Mammary epithelial cell (primary cell): ENCODE measurements at regions not wholly inside any gene's neighbourhood (a gene's known extent, or its start where the extent isn't known, plus 50 kb on each side); places are given as distances from the start of the nearest gene placed in this dataset.

Experiments used
- EZH2 ChIP-seq: IDR thresholded peaks from 2 replicates; pipeline ENCODE4 v1.6.1; 2012; ENCODE audit warnings: low read length, inconsistent platforms, borderline replicate concordance
- TF ChIP-seq, protein P1 (sequence below), 2 donors: IDR thresholded peaks in 1 of 2; conservative IDR thresholded peaks in 1 of 2; 2 replicates each; pipeline ENCODE4 v1.5.1; 2011 to 2012; ENCODE audit warnings: inconsistent platforms in 2 of 2, low read length in 2 of 2, mild to moderate bottlenecking in 2 of 2, control low read depth in 1 of 2, low read depth in 1 of 2; ENCODE audit not compliant: insufficient read depth in 1 of 2; ENCODE audit errors: extremely low read depth in 1 of 2

DNA sequence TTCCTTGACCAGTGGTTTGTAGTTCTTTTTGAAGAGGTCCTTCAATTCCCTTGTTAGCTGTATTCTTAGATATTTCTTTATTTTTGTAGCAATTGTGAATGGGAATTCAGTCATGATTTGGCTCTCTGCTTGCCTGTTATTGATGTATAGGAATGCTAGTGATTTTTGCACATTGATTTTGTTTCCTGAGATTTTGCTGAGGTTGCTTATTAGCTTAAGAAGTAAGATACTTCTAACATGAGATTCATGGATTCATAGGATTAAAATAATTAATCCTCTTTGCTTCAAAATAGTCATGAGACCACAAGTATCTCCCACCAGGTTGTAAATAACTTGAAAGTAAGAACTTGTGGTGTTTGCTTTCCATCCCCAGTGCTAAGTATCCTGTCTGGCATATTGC, 308.9 kb downstream of the DTHD1 start:
- TF ChIP-seq EZH2: no peak
- TF ChIP-seq, protein P1, sequence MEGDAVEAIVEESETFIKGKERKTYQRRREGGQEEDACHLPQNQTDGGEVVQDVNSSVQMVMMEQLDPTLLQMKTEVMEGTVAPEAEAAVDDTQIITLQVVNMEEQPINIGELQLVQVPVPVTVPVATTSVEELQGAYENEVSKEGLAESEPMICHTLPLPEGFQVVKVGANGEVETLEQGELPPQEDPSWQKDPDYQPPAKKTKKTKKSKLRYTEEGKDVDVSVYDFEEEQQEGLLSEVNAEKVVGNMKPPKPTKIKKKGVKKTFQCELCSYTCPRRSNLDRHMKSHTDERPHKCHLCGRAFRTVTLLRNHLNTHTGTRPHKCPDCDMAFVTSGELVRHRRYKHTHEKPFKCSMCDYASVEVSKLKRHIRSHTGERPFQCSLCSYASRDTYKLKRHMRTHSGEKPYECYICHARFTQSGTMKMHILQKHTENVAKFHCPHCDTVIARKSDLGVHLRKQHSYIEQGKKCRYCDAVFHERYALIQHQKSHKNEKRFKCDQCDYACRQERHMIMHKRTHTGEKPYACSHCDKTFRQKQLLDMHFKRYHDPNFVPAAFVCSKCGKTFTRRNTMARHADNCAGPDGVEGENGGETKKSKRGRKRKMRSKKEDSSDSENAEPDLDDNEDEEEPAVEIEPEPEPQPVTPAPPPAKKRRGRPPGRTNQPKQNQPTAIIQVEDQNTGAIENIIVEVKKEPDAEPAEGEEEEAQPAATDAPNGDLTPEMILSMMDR (conservative IDR thresholded peaks at IDR 0.05 in 1 of 2, IDR thresholded peaks at IDR 0.05 in 1 of 2; ENCODE audit: extremely low read depth in 1 of 2, insufficient read depth in 1 of 2, low read depth in 1 of 2, low read length in 2 of 2): no peak
